GM12878 (cell line): ENCODE measurements at regions not wholly inside any gene's neighbourhood (a gene's known extent, or its start where the extent isn't known, plus 50 kb on each side); places are given as distances from the start of the nearest gene placed in this dataset.

Experiments
- ASH2L ChIP-seq: fragments of 300-600, 200-600 bp; sonication (generic); IDR thresholded peaks from 2 replicates; pipeline ENCODE4 v1.6.1; 2017; ENCODE audit warnings: low read depth, mild to moderate bottlenecking, borderline replicate concordance
- BACH1 ChIP-seq: fragments of 450-650 bp; IDR thresholded peaks from 2 replicates; pipeline ENCODE4 v1.6.1; 2017; ENCODE audit warnings: mild to moderate bottlenecking, borderline replicate concordance
- BRCA1 ChIP-seq: IDR thresholded peaks from 2 replicates; pipeline ENCODE4 v1.6.1; 2011; ENCODE audit warnings: low read depth, low read length, improper control_type of control experiment
- NR2C1 ChIP-seq: fragments of 450-650 bp; IDR thresholded peaks from 2 replicates; pipeline ENCODE4 v1.6.1; 2017; ENCODE audit warnings: antibody characterized with exemption, mild to moderate bottlenecking, moderate library complexity
- SP1 ChIP-seq: IDR thresholded peaks from one replicate; pipeline ENCODE4 v1.6.1; 2011; ENCODE audit warnings: low read depth, low read length
- ZBTB11 ChIP-seq: fragments of 450-650 bp; formaldehyde crosslinking; IDR thresholded peaks from 2 replicates; pipeline ENCODE4 v1.5.0; 2022; ENCODE audit warnings: mild to moderate bottlenecking, missing genetic modification characterization
- ZNF24 ChIP-seq: fragments of 450-650 bp; IDR thresholded peaks from 2 replicates; pipeline ENCODE4 v1.6.1; 2017; ENCODE audit warnings: antibody characterized with exemption, mild to moderate bottlenecking
- ZSCAN29 ChIP-seq: fragments of 450-650 bp; IDR thresholded peaks from 2 replicates; pipeline ENCODE4 v1.6.1; 2017; ENCODE audit warnings: mild to moderate bottlenecking, moderate library complexity

- TF ChIP-seq ZNF24: no peak
- TF ChIP-seq BRCA1: no peak
- no peak for TF ChIP-seq BACH1
- no peak for TF ChIP-seq SP1
- TF ChIP-seq ZSCAN29: no peak
- no peak for TF ChIP-seq ZBTB11
- TF ChIP-seq NR2C1: no peak
- TF ChIP-seq ASH2L: no peak
These were observed 49.9 kb upstream of the ZRANB1 start (continued) for GRCh38 chr10:124892031-124892430.
